ENCODE measurements at regions not wholly inside any gene's neighbourhood (a gene's known extent, or its start where the extent isn't known, plus 50 kb on each side); places are given as distances from the start of the nearest gene placed in this dataset.

GRCh38 chr5:44495280-44495679, 106.1 kb upstream of the FGF10 start:
- Histone ChIP-seq H3K4me2 (ENCODE audit: low read length) (no peak overlapping the region), H3K27ac (ENCODE audit: low read depth, low read length) (no peak overlapping the region), H3K79me2 (ENCODE audit: control insufficient read depth, insufficient read depth, low read length) (no peaks in the 10 kb centered on the region), H3K4ac (ENCODE audit: low read depth, low read length) (no peak overlapping the region), H2BK120ac (ENCODE audit: low read depth, low read length) (no peak overlapping the region), H2BK15ac (replicated peaks; ENCODE audit: low read depth) (no peak overlapping the region), H2BK5ac (ENCODE audit: low read length) (no peak overlapping the region), H3K27me3 (ENCODE audit: insufficient read depth, low read length, poor library complexity) (no peaks in the 10 kb centered on the region), H3K9ac (ENCODE audit: low read length) (no peak overlapping the region), H3K4me1 (ENCODE audit: control insufficient read depth, low read depth, low read length) (no peaks in the 10 kb centered on the region), H3K36me3 (ENCODE audit: control insufficient read depth, insufficient read depth, low read length) (no peaks in the 10 kb centered on the region), H3K18ac (ENCODE audit: low read length) (no peak overlapping the region), H3K4me3 (ENCODE audit: low read length) (no peak overlapping the region), H3K79me1 (ENCODE audit: low read length) (no peaks in the 10 kb centered on the region), H3K56ac (ENCODE audit: low read length) (no peak overlapping the region), H3K23ac (ENCODE audit: low read length) (no peak overlapping the region), H4K5ac (ENCODE audit: low read length) (no peak overlapping the region), H4K8ac (ENCODE audit: low read depth, low read length) (no peak overlapping the region), H2AK5ac (ENCODE audit: low read length) (no peak overlapping the region)
- no CpG with 5 or more reads among the region's 1 CpG for WGBS (ENCODE audit: extremely low coverage, insufficient coverage, low lambda C conversion rate)
- no peak for DNase-seq

GRCh38 chr5:44489759-44490158, 100.5 kb upstream of the FGF10 start:
- Histone ChIP-seq H3K56ac (ENCODE audit: low read length) (no peak overlapping the region), H3K4ac (ENCODE audit: low read depth, low read length) (peak overlapping the region; percentile 55), H4K8ac (ENCODE audit: low read depth, low read length) (no peak overlapping the region), H2AK5ac (ENCODE audit: low read length) (no peak overlapping the region), H2BK15ac (replicated peaks; ENCODE audit: low read depth) (no peak overlapping the region), H3K23ac (ENCODE audit: low read length) (no peak overlapping the region), H3K9ac (ENCODE audit: low read length) (no peak overlapping the region), H4K5ac (ENCODE audit: low read length) (no peak overlapping the region), H2BK120ac (ENCODE audit: low read depth, low read length) (no peak overlapping the region), H3K79me2 (ENCODE audit: control insufficient read depth, insufficient read depth, low read length) (no peaks in the 10 kb centered on the region), H3K4me1 (ENCODE audit: control insufficient read depth, low read depth, low read length) (no peaks in the 10 kb centered on the region), H3K4me3 (ENCODE audit: low read length) (no peak overlapping the region), H3K27me3 (ENCODE audit: insufficient read depth, low read length, poor library complexity) (no peaks in the 10 kb centered on the region), H3K4me2 (ENCODE audit: low read length) (no peak overlapping the region), H3K18ac (ENCODE audit: low read length) (no peak overlapping the region), H3K36me3 (ENCODE audit: control insufficient read depth, insufficient read depth, low read length) (no peaks in the 10 kb centered on the region), H3K79me1 (ENCODE audit: low read length) (no peaks in the 10 kb centered on the region), H3K27ac (ENCODE audit: low read depth, low read length) (no peak overlapping the region), H2BK5ac (ENCODE audit: low read length) (no peak overlapping the region)
- no peak for DNase-seq
- no CpG with 5 or more reads among the region's 1 CpG for WGBS (ENCODE audit: extremely low coverage, insufficient coverage, low lambda C conversion rate)

GRCh38 chr5:44486591-44486990, 97.4 kb upstream of the FGF10 start:
- Histone ChIP-seq H2BK15ac (replicated peaks; ENCODE audit: low read depth) (no peak overlapping the region), H3K79me1 (ENCODE audit: low read length) (no peaks in the 10 kb centered on the region), H3K23ac (ENCODE audit: low read length) (no peak overlapping the region), H3K36me3 (ENCODE audit: control insufficient read depth, insufficient read depth, low read length) (no peaks in the 10 kb centered on the region), H3K56ac (ENCODE audit: low read length) (no peak overlapping the region), H4K8ac (ENCODE audit: low read depth, low read length) (no peak overlapping the region), H3K4me3 (ENCODE audit: low read length) (no peak overlapping the region), H3K9ac (ENCODE audit: low read length) (no peak overlapping the region), H3K79me2 (ENCODE audit: control insufficient read depth, insufficient read depth, low read length) (no peaks in the 10 kb centered on the region), H2AK5ac (ENCODE audit: low read length) (no peak overlapping the region), H2BK5ac (ENCODE audit: low read length) (no peak overlapping the region), H3K4me1 (ENCODE audit: control insufficient read depth, low read depth, low read length) (no peaks in the 10 kb centered on the region), H3K4ac (ENCODE audit: low read depth, low read length) (no peak overlapping the region), H2BK120ac (ENCODE audit: low read depth, low read length) (no peak overlapping the region), H3K27ac (ENCODE audit: low read depth, low read length) (no peak overlapping the region), H3K18ac (ENCODE audit: low read length) (no peak overlapping the region), H4K5ac (ENCODE audit: low read length) (no peak overlapping the region), H3K27me3 (ENCODE audit: insufficient read depth, low read length, poor library complexity) (no peaks in the 10 kb centered on the region), H3K4me2 (ENCODE audit: low read length) (no peak overlapping the region)
- DNase-seq, result no peak
- no CpG with 5 or more reads among the region's 1 CpG for WGBS (ENCODE audit: extremely low coverage, insufficient coverage, low lambda C conversion rate)

- Histone ChIP-seq H3K4me1 (ENCODE audit: control insufficient read depth, low read depth, low read length) (no peaks in the 10 kb centered on the region), H2BK120ac (ENCODE audit: low read depth, low read length) (no peak overlapping the region), H3K36me3 (ENCODE audit: control insufficient read depth, insufficient read depth, low read length) (no peaks in the 10 kb centered on the region), H3K56ac (ENCODE audit: low read length) (peak overlapping the region; percentile 9), H2BK15ac (replicated peaks; ENCODE audit: low read depth) (peak overlapping the region; percentile 7), H3K4ac (ENCODE audit: low read depth, low read length) (peak overlapping the region; percentile 2), H3K79me1 (ENCODE audit: low read length) (no peaks in the 10 kb centered on the region), H3K79me2 (ENCODE audit: control insufficient read depth, insufficient read depth, low read length) (no peaks in the 10 kb centered on the region), H3K4me3 (ENCODE audit: low read length) (no peak overlapping the region), H3K9ac (ENCODE audit: low read length) (no peak overlapping the region), H4K5ac (ENCODE audit: low read length) (peak overlapping the region; percentile 61), H3K27me3 (ENCODE audit: insufficient read depth, low read length, poor library complexity) (no peaks in the 10 kb centered on the region), H3K18ac (ENCODE audit: low read length) (peak overlapping the region; percentile 31), H2BK5ac (ENCODE audit: low read length) (no peak overlapping the region), H3K23ac (ENCODE audit: low read length) (no peak overlapping the region), H2AK5ac (ENCODE audit: low read length) (no peak overlapping the region), H3K27ac (ENCODE audit: low read depth, low read length) (no peak overlapping the region), H4K8ac (ENCODE audit: low read depth, low read length) (no peak overlapping the region), H3K4me2 (ENCODE audit: low read length) (no peak overlapping the region)
- peak; percentile 81 for DNase-seq
- WGBS (ENCODE audit: extremely low coverage, insufficient coverage, low lambda C conversion rate), result no CpG with 5 or more reads among the region's 4 CpGs
Measured at GRCh38 chr5:44454002-44454401, 64.8 kb upstream of the FGF10 start.

- Histone ChIP-seq H3K56ac (ENCODE audit: low read length) (no peak overlapping the region), H3K18ac (ENCODE audit: low read length) (no peak overlapping the region), H3K4ac (ENCODE audit: low read depth, low read length) (no peak overlapping the region), H3K27ac (ENCODE audit: low read depth, low read length) (no peak overlapping the region), H3K27me3 (ENCODE audit: insufficient read depth, low read length, poor library complexity) (no peaks in the 10 kb centered on the region), H2BK15ac (replicated peaks; ENCODE audit: low read depth) (no peak overlapping the region), H2AK5ac (ENCODE audit: low read length) (no peak overlapping the region), H3K4me1 (ENCODE audit: control insufficient read depth, low read depth, low read length) (peaks cover 2% of the 10 kb centered on the region), H3K9ac (ENCODE audit: low read length) (no peak overlapping the region), H2BK120ac (ENCODE audit: low read depth, low read length) (no peak overlapping the region), H3K79me1 (ENCODE audit: low read length) (no peaks in the 10 kb centered on the region), H3K79me2 (ENCODE audit: control insufficient read depth, insufficient read depth, low read length) (no peaks in the 10 kb centered on the region), H2BK5ac (ENCODE audit: low read length) (no peak overlapping the region), H4K5ac (ENCODE audit: low read length) (no peak overlapping the region), H3K23ac (ENCODE audit: low read length) (no peak overlapping the region), H3K4me2 (ENCODE audit: low read length) (no peak overlapping the region), H4K8ac (ENCODE audit: low read depth, low read length) (no peak overlapping the region), H3K4me3 (ENCODE audit: low read length) (no peak overlapping the region), H3K36me3 (ENCODE audit: control insufficient read depth, insufficient read depth, low read length) (no peaks in the 10 kb centered on the region)
- DNase-seq, result peak; percentile 40
Measured at GRCh38 chr5:44446399-44446798, 57.2 kb upstream of the FGF10 start.

- Histone ChIP-seq H2BK120ac (ENCODE audit: low read depth, low read length) (peak overlapping the region; percentile 85), H3K4me2 (ENCODE audit: low read length) (no peak overlapping the region), H3K56ac (ENCODE audit: low read length) (peak overlapping the region; percentile 80), H2BK5ac (ENCODE audit: low read length) (peak overlapping the region; percentile 89), H3K27me3 (ENCODE audit: insufficient read depth, low read length, poor library complexity) (no peaks in the 10 kb centered on the region), H4K5ac (ENCODE audit: low read length) (no peak overlapping the region), H2AK5ac (ENCODE audit: low read length) (no peak overlapping the region), H3K27ac (ENCODE audit: low read depth, low read length) (peak overlapping the region; percentile 60), H4K8ac (ENCODE audit: low read depth, low read length) (no peak overlapping the region), H3K23ac (ENCODE audit: low read length) (no peak overlapping the region), H3K79me2 (ENCODE audit: control insufficient read depth, insufficient read depth, low read length) (no peaks in the 10 kb centered on the region), H2BK15ac (replicated peaks; ENCODE audit: low read depth) (no peak overlapping the region), H3K36me3 (ENCODE audit: control insufficient read depth, insufficient read depth, low read length) (no peaks in the 10 kb centered on the region), H3K4me3 (ENCODE audit: low read length) (no peak overlapping the region), H3K4ac (ENCODE audit: low read depth, low read length) (peak overlapping the region; percentile 87), H3K9ac (ENCODE audit: low read length) (no peak overlapping the region), H3K18ac (ENCODE audit: low read length) (peak overlapping the region; percentile 40), H3K79me1 (ENCODE audit: low read length) (no peaks in the 10 kb centered on the region), H3K4me1 (ENCODE audit: control insufficient read depth, low read depth, low read length) (peaks cover 2% of the 10 kb centered on the region)
- WGBS (ENCODE audit: extremely low coverage, insufficient coverage, low lambda C conversion rate), result no CpG with 5 or more reads among the region's 2 CpGs
- peak; percentile 94 for DNase-seq
Measured at GRCh38 chr5:44443172-44443571, 54.0 kb upstream of the FGF10 start.

All from mesendoderm (in vitro differentiated cells).